Thyroid gland (tissue), 4 donors: ENCODE measurements at regions not wholly inside any gene's neighbourhood (a gene's known extent, or its start where the extent isn't known, plus 50 kb on each side); places are given as distances from the start of the nearest gene placed in this dataset.

Experiments
- CTCF ChIP-seq, 6 experiments: fragments of 200-600 bp in 3 of 6; fragments of 450-650 bp in 3 of 6; sonication (generic) in 3 of 6; IDR thresholded peaks; one replicate each; pipeline ENCODE4 v1.5.1; 2016 to 2019; ENCODE audit warnings: antibody characterized with exemption in 6 of 6, mild to moderate bottlenecking in 2 of 6, inconsistent platforms in 1 of 6, moderate library complexity in 1 of 6
- POLR2A ChIP-seq, 2 donors: fragments of 450-650 bp; IDR thresholded peaks; one replicate each; pipeline ENCODE4 v1.6.1; 2017; ENCODE audit warnings: antibody characterized with exemption in 2 of 2, mild to moderate bottlenecking in 2 of 2, moderate library complexity in 1 of 2

DNA sequence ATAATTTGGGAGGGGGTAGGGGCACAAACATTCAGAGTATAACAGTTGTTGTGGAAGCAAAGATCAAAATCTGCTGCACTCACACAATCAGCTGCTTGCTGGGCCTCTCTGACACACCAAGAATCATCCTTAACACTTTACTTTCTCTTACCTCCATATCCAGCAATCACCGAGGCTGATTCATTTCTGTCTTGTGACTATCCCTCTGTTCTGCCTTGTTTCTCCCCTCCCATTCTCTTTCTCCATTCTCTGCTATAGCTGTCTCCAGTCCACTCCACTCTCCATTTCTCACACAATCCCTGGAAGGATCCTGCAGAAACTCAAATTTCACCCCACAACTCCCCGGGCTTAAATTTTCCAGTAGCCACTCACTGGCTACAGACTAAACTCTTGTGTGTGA, 91.8 kb upstream of the NGF start:
- TF ChIP-seq CTCF (IDR thresholded peaks at IDR 0.05) (no peak), POLR2A (IDR thresholded peaks at IDR 0.05) (no peak)
